ENCODE measurements at regions not wholly inside any gene's neighbourhood (a gene's known extent, or its start where the extent isn't known, plus 50 kb on each side); places are given as distances from the start of the nearest gene placed in this dataset.

- Histone ChIP-seq H4K20me1 (ENCODE audit: insufficient read depth, low read length) (no peaks in the 10 kb centered on the region), H3K4me2 (replicated peaks; ENCODE audit: extremely low read depth, low read length, poor library complexity, severe bottlenecking) (no peak overlapping the region), H3K27ac (ENCODE audit: low read depth in 1 of 2, low read length in 2 of 2) (no peak overlapping the region), H3K36me3 (replicated peaks in 1 of 2; ENCODE audit: control insufficient read depth in 1 of 2, insufficient read depth in 2 of 2, low read length in 2 of 2) (no peaks in the 10 kb centered on the region), H3K9ac (ENCODE audit: insufficient read depth, low read length, poor library complexity, severe bottlenecking) (no peak overlapping the region), H3K4me3 (replicated peaks in 1 of 3; ENCODE audit: low read depth in 2 of 3, low read length in 3 of 3) (no peak overlapping the region), H3K9me3 (replicated peaks in 1 of 2; ENCODE audit: control insufficient read depth in 1 of 2, insufficient read depth in 1 of 2, low read length in 2 of 2) (no peaks in the 10 kb centered on the region), H3K4me1 (ENCODE audit: control insufficient read depth in 1 of 2, insufficient read depth in 2 of 2, low read length in 2 of 2) (no peaks in the 10 kb centered on the region), H2AFZ (ENCODE audit: insufficient read depth, low read depth, low read length, poor library complexity, severe bottlenecking) (no peak overlapping the region), H3K27me3 (ENCODE audit: control insufficient read depth in 2 of 2, insufficient read depth in 2 of 2, low read length in 2 of 2) (no peaks in the 10 kb centered on the region), H3K79me2 (ENCODE audit: insufficient read depth, low read length) (no peaks in the 10 kb centered on the region)
- TF ChIP-seq CTCF (IDR thresholded peaks at IDR 0.05), result no peak
- Mint-ChIP-seq H3K4me3 (no peak overlapping the region), H3K27me3 (ENCODE audit: low read depth in 3 of 3) (peaks cover 0 to 2% (median 1%) of the 10 kb centered on the region in 3 donors), H3K27ac (no peak overlapping the region), H3K9me3 (peaks cover 0 to 2% (median 0%) of the 10 kb centered on the region in 7 donors), H3K36me3 (no peaks in the 10 kb centered on the region), H3K4me1 (no peaks in the 10 kb centered on the region)
- intact Hi-C loops (cut with micrococcal nuclease), result no loop called here
- DNase-seq, result no peak
Measured at GRCh38 chr4:114085611-114086345, 106.3 kb upstream of the ARSJ start.

- H3K79me2 ChIP-seq (ENCODE audit: insufficient read depth, low read length), result no peaks in the 10 kb centered on the region
- no peak overlapping the region for H3K27ac ChIP-seq (ENCODE audit: low read depth in 1 of 2, low read length in 2 of 2)
- no peaks in the 10 kb centered on the region for H3K27me3 ChIP-seq (ENCODE audit: control insufficient read depth in 2 of 2, insufficient read depth in 2 of 2, low read length in 2 of 2)
- no peaks in the 10 kb centered on the region for H4K20me1 ChIP-seq (ENCODE audit: insufficient read depth, low read length)
- Mint-ChIP-seq H3K27ac (no peak overlapping the region), H3K36me3 (no peaks in the 10 kb centered on the region), H3K4me3 (no peak overlapping the region), H3K9me3 (no peaks in the 10 kb centered on the region), H3K4me1 (no peaks in the 10 kb centered on the region), H3K27me3 (ENCODE audit: low read depth in 3 of 3) (peaks cover 0 to 1% (median 1%) of the 10 kb centered on the region in 3 donors)
- no peak overlapping the region for H3K9ac ChIP-seq (ENCODE audit: insufficient read depth, low read length, poor library complexity, severe bottlenecking)
- no peak overlapping the region for H2AFZ ChIP-seq (ENCODE audit: insufficient read depth, low read depth, low read length, poor library complexity, severe bottlenecking)
- DNase-seq, result no peak
- H3K4me2 ChIP-seq (replicated peaks; ENCODE audit: extremely low read depth, low read length, poor library complexity, severe bottlenecking), result no peak overlapping the region
- H3K4me1 ChIP-seq (ENCODE audit: control insufficient read depth in 1 of 2, insufficient read depth in 2 of 2, low read length in 2 of 2), result no peaks in the 10 kb centered on the region
- intact Hi-C loops (cut with micrococcal nuclease), result no loop called here
- H3K36me3 ChIP-seq (replicated peaks in 1 of 2; ENCODE audit: control insufficient read depth in 1 of 2, insufficient read depth in 2 of 2, low read length in 2 of 2), result no peaks in the 10 kb centered on the region
- H3K4me3 ChIP-seq (replicated peaks in 1 of 3; ENCODE audit: low read depth in 2 of 3, low read length in 3 of 3), result no peak overlapping the region
- no peaks in the 10 kb centered on the region for H3K9me3 ChIP-seq (replicated peaks in 1 of 2; ENCODE audit: control insufficient read depth in 1 of 2, insufficient read depth in 1 of 2, low read length in 2 of 2)
- WGBS (ENCODE audit: insufficient coverage), result no CpG with 5 or more reads among the region's 1 CpG
- no peak for TF ChIP-seq CTCF (IDR thresholded peaks at IDR 0.05)
Measured at GRCh38 chr4:114087596-114088230, 108.3 kb upstream of the ARSJ start.

Measured in CD14-positive monocyte (primary cell).